Right ventricle myocardium inferior (tissue), 1 donor: ENCODE measurements at regions not wholly inside any gene's neighbourhood (a gene's known extent, or its start where the extent isn't known, plus 50 kb on each side); places are given as distances from the start of the nearest gene placed in this dataset.
"Not testable (repeated sequence)": the region's sequence is repeated elsewhere in the genome, so short reads cannot be mapped to it uniquely, and the experiment has no call there.

Experiments used
- ATAC-seq: fragments of 200-7000 bp; cut with Tn5 transposase; one replicate; pipeline ENCODE4 v1.9.1; 2020; ENCODE audit warnings: mild to moderate bottlenecking, moderate library complexity
- DNase-seq: peaks from one replicate; pipeline ENCODE4 v3.0.0; 2021; ENCODE audit errors: missing footprints
- intact Hi-C: fragments of 100-400 bp; cut with DNase I; formaldehyde crosslinking; loops from one replicate; pipeline ENCODE4 v1.11.0; 2022
- donor health status: DM: no; HTN: yes; CAD: no; lungs with severe emphysema.

- ATAC-seq (no peak), DNase-seq (no peak)
- intact Hi-C loops = loop anchor here (10.0 kb wide), 1 partner anchor 155 kb away; the partner anchor contains the start of gene DAZL
Measured at GRCh38 chr3:16759227-16759903, 125.4 kb upstream of the PLCL2 start.

GRCh38 chr3:16761571-16761970, 123.2 kb upstream of the PLCL2 start:
- ATAC-seq = no peak
- no peak for DNase-seq
- intact Hi-C loops = loop anchor here (10.0 kb wide), 1 partner anchor 273 kb away; no protein-coding TSS in a partner anchor

- DNase-seq (no peak), ATAC-seq (no peak)
- intact Hi-C loops = loop anchor here (5.0 to 10.0 kb wide), 2 partner anchors 72 to 269 kb away; no protein-coding TSS in a partner anchor
Measured at GRCh38 chr3:16765661-16766060, 119.1 kb upstream of the PLCL2 start.

GRCh38 chr3:16767006-16767405, 117.7 kb upstream of the PLCL2 start:
- DNase-seq (no peak), ATAC-seq (peak; percentile 67)
- intact Hi-C loops = loop anchor here (5.0 to 10.0 kb wide), 2 partner anchors 70 to 268 kb away; no protein-coding TSS in a partner anchor

GRCh38 chr3:16768014-16768413, 116.7 kb upstream of the PLCL2 start:
- intact Hi-C loops = loop anchor here (2.0 to 10.0 kb wide), 3 partner anchors 69 to 267 kb away; no protein-coding TSS in a partner anchor
- DNase-seq (no peak), ATAC-seq (peak; percentile 6)

GRCh38 chr3:16768956-16769355, 115.8 kb upstream of the PLCL2 start:
- intact Hi-C loops = loop anchor here (2.0 to 10.0 kb wide), 3 partner anchors 68 to 266 kb away; no protein-coding TSS in a partner anchor
- ATAC-seq (no peak), DNase-seq (no peak)

- ATAC-seq (no peak), DNase-seq (no peak)
- intact Hi-C loops = loop anchor here (2.0 to 10.0 kb wide), 3 partner anchors 68 to 265 kb away; no protein-coding TSS in a partner anchor
Measured at GRCh38 chr3:16769525-16769924, 115.2 kb upstream of the PLCL2 start.

GRCh38 chr3:16770021-16770420, 114.7 kb upstream of the PLCL2 start:
- ATAC-seq = peak; percentile 75
- no peak for DNase-seq
- intact Hi-C loops = no loop called here

GRCh38 chr3:16770792-16771191, 114.0 kb upstream of the PLCL2 start:
- DNase-seq (no peak), ATAC-seq (peak; percentile 23)
- intact Hi-C loops = no loop called here

- DNase-seq, intact Hi-C loops, ATAC-seq: not testable (repeated sequence)
Measured at GRCh38 chr3:16773594-16773993, 111.2 kb upstream of the PLCL2 start.

- intact Hi-C loops, DNase-seq, ATAC-seq: not testable (repeated sequence)
Measured at GRCh38 chr3:16774536-16774935, 110.2 kb upstream of the PLCL2 start.

GRCh38 chr3:16784973-16785372, 99.8 kb upstream of the PLCL2 start:
- intact Hi-C loops = no loop called here
- DNase-seq = no peak
- ATAC-seq = no peak

- intact Hi-C loops = no loop called here
- ATAC-seq = no peak
- DNase-seq = no peak
Measured at GRCh38 chr3:16785465-16785864, 99.3 kb upstream of the PLCL2 start.

GRCh38 chr3:16788440-16789056, 96.2 kb upstream of the PLCL2 start:
- no peak for ATAC-seq
- intact Hi-C loops = no loop called here
- no peak for DNase-seq

- ATAC-seq (peak; percentile 23), DNase-seq (no peak)
- intact Hi-C loops = no loop called here
Measured at GRCh38 chr3:16789344-16790120, 95.2 kb upstream of the PLCL2 start.

GRCh38 chr3:16790432-16791400, 94.0 kb upstream of the PLCL2 start:
- DNase-seq = no peak
- ATAC-seq = no peak
- intact Hi-C loops = no loop called here

- DNase-seq = no peak
- intact Hi-C loops = no loop called here
- ATAC-seq = no peak
Measured at GRCh38 chr3:16793321-16793720, 91.4 kb upstream of the PLCL2 start.

GRCh38 chr3:16794257-16794656, 90.5 kb upstream of the PLCL2 start:
- intact Hi-C loops = no loop called here
- DNase-seq = no peak

More at GRCh38 chr3:16794257-16794656, 90.5 kb upstream of the PLCL2 start:
- no peak for ATAC-seq
